HG02885 (cell line): ENCODE measurements at regions not wholly inside any gene's neighbourhood (a gene's known extent, or its start where the extent isn't known, plus 50 kb on each side); places are given as distances from the start of the nearest gene placed in this dataset.

Experiments
- ATAC-seq: cut with Tn5 transposase; IDR thresholded peaks from one replicate; pipeline ENCODE4 v1.9.1; 2021; ENCODE audit warnings: mild to moderate bottlenecking; ENCODE audit not compliant: unreplicated experiment, poor library complexity

DNA sequence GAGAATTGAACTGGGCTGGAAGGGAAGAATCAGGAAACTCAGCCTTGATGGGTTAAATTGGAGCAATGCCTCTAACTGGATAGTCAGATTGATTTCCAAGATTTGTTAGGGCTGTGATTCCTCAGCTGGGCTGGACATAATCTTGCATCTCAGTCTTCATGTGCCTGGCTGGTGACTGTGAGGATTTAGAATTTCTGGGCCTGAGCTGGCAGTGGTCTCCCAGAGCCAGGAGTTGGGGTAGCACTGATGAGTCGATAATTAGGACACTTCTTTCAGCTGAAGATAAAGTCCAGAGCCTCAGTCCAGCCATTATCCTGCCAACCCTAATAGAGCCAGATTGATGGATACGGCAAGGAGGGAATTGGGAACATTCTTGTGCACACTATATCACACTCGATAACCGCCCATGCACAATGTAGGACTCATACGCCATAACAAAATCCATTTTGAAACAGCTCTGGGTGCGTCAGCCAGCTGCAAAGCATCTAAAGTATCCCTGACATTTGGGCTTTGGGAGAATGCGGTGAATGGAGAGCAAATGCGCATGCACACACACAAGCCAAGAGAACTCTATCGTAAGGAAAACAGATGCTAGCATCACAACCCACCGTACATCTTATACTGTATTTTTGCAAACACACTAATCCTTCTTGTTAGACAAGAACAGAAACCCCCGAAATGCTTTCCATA is 405.1 kb upstream of the KLF4 start:
- ATAC-seq, result no peak

GRCh38 chr9:107890921-107891465 is 401.4 kb upstream of the KLF4 start:
- ATAC-seq, result no peak

GRCh38 chr9:107888773-107889227 is 399.2 kb upstream of the KLF4 start:
- ATAC-seq, result no peak

GRCh38 chr9:107886826-107887225 is 397.3 kb upstream of the KLF4 start:
- ATAC-seq, result no peak

- ATAC-seq, result peak; percentile 98
Observed at GRCh38 chr9:107883496-107884124, 394.0 kb upstream of the KLF4 start.

GRCh38 chr9:107881626-107882300 is 392.2 kb upstream of the KLF4 start:
- ATAC-seq, result no peak

GRCh38 chr9:107878462-107878861 is 388.9 kb upstream of the KLF4 start:
- no peak for ATAC-seq

- peak; percentile 53 for ATAC-seq
Observed at GRCh38 chr9:107875571-107875980, 386.0 kb upstream of the KLF4 start.

DNA sequence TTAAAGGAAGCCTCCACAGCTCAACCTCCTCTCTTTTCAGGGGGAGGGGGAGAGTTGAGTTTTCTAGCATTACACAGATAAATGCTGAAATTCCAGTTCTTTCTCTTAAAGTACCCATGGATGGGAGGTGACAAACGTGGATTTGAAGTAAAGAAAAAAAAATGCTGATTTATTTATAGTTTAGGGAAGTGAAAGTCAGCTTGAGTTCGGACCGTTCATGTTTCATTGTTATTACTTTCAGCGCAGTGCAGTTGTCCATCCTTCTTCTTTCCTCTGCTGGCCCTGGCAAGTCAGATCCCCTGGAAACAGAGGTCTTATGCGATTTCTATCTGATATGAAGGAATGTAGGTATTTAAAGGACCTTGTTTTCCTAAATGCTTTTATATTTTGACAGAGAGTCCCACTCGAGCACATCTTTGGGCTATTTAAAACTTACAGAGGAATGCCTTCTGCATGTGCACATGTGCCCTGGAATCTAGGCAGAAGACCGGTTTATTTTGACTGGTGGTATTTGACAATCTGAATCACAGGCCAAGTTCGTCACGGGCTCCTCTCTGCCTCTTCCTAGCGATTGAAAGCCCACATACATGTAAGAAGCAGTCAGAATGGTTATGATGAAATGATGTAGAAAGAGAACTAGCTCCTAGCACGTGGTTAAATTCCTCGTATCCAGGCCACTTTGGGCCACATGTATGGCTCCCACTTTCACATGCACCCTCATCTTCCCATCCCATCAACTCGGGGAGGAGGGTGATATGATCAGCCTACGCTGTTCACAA is 385.2 kb upstream of the KLF4 start:
- ATAC-seq, result peak; percentile 78

DNA sequence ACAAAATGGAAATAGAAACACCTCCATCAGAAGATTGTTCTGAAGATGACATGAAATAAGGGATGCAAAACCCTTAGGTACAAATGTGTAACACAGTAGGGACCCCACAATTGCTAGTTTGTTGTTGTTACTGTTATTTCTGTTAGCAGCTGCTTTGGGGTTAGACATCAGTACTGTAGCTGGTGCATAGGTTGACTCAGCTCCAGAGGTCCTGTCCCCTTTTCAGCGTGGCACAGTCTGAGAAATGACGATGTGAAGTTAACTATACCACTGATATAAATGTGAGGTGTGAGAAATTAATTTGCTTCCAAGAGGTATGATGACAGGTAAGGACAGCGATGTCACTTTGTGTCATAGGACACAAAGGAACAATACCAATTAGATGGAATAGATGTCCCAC is 384.6 kb upstream of the KLF4 start:
- peak; percentile 57 for ATAC-seq

- no peak for ATAC-seq
Observed at GRCh38 chr9:107872457-107873192, 383.1 kb upstream of the KLF4 start.

- ATAC-seq, result no peak
Observed at GRCh38 chr9:107870927-107871680, 381.5 kb upstream of the KLF4 start.

DNA sequence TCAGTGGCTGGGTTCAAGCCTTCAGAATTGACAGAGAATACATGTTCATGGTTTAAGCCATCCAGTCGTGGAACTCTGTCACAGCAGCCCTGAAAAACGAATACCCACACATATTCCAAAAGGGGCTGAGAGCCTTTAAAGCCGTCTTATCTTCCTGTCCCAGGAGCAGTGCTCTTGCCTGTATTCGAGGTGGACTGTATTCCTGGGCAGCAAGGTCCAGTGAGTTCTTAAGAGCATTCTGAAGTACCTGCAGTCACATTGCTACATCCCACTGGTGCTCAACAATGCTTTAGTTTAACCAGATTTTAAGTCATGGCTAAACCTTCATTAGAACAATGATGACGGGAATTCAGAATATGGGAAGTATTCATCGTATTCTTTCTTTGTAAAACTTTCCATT is 380.7 kb upstream of the KLF4 start:
- ATAC-seq, result no peak

- ATAC-seq, result no peak
Observed at GRCh38 chr9:107869111-107869510, 379.5 kb upstream of the KLF4 start.

DNA sequence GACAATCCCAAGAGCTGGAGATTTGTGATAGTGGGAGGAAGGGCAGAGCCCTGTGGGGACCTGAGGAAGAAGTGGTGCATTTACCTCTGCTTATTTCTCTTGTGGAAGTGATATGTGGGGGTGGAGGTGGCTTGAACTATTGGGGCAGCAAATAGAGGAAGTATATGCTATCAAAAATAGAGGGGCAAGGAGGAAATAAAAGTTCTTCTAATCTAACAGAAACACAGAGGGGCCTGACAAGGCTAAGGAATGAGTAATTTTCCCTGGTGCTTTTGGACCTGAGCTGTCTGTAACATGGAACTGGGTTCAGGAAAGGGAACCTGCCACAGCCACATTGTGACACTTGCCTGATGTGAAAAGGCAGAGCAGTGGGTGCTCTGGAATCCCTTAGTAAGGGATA is 378.6 kb upstream of the KLF4 start:
- ATAC-seq, result no peak

DNA sequence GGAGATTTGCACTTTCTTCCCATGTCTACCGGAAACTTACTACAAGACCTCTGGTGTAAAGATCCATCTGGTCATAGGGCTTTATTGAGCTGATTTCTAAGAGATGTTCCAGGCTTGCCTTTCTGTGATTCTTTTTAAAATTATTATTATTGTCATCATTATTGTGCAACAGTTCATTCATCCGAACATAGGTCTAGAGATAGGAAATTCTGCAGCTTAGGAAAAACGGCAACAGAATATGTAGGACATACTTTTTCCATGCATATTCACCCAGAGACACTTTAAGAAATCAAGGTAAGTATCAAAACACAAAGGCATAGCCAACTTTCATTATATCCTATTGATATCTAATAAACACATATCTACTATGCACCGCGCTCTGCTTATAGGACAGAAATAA is 378.2 kb upstream of the KLF4 start:
- no peak for ATAC-seq

DNA sequence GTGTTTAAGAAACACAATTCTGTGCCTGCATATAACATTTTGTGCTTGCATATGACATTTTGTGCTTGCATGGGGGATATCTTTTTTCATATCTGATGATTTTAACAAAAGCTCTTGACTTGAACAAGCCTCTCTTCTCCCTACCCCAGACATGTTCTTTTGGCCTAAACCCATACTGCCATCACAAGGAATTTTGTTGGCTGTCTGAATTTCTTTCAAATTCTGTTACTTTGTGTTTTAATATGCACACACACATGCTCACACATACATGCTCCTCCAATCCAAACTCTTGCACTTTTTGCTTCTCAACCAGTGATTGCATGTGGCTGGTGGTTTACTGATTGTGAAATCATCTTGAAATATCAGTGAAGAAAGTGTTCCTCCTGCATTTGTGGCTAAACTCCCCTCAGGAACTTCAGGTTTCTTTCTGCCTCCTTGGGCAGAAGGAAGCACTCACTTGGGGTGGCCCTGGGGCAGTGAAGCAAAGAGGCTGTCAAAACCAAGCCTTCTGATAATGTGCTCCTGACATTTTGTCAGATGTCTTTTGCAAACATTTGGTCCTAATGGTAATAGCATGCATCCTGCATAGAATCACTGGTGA is 377.2 kb upstream of the KLF4 start:
- no peak for ATAC-seq

DNA sequence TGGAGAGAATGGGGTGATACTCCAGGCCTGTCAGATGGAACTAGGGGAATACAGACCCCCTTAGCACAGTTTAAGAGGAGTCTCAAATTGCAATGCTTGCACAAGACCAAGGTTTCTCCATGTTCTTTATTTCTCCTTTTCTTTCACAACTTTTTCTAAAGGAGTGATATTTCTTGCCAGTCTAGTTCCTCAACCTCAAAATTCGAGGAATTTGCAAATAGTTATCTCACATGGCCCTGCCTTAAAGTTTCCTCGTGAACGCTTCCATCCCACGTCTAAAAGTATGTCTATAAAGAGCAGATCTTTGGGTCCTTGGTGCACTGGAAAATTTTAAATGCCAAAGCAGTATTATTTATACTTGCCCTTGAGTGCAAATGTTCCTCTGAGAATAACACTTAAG is 373.8 kb upstream of the KLF4 start:
- ATAC-seq, result no peak

DNA sequence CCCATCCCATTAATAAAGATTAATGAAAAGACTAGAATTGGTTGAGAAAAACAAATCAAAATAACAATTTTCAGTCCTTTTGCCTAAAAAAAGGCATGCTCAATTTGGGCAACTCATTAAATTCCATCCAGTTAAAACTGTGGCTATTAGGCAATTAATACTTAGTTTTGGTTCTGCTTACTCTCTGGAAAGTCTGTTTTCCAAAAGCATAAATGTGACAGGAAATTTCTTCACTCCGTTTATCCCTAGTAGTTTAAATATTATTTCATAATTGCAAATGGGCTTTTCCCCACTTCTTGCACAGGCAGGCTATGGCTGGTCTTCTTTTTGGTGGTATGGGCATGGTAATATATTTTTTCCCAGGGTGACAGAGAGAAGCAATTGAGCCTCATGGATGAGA is 373.3 kb upstream of the KLF4 start:
- no peak for ATAC-seq
